Loucy (cell line): ENCODE measurements at regions not wholly inside any gene's neighbourhood (a gene's known extent, or its start where the extent isn't known, plus 50 kb on each side); places are given as distances from the start of the nearest gene placed in this dataset.
"Not testable (repeated sequence)": the region's sequence is repeated elsewhere in the genome, so short reads cannot be mapped to it uniquely, and the experiment has no call there.

Source experiments
- H2AFZ ChIP-seq: fragments of 200-600 bp; sonication (generic); 2 replicates; pipeline ENCODE4 v1.6.0; 2016; ENCODE audit warnings: antibody characterized with exemption, mild to moderate bottlenecking, low read length, moderate library complexity
- H3F3A ChIP-seq: fragments of 200-600 bp; 2 replicates; pipeline ENCODE4 v1.6.0; 2016; ENCODE audit warnings: antibody characterized with exemption, low read depth, mild to moderate bottlenecking
- H3K27me3 ChIP-seq: fragments of 200-600 bp; sonication (generic); 2 replicates; pipeline ENCODE4 v1.6.1; 2014; ENCODE audit warnings: low read length, mild to moderate bottlenecking; ENCODE audit not compliant: insufficient read depth, poor library complexity, severe bottlenecking
- H3K36me3 ChIP-seq: fragments of 200-600 bp; sonication (generic); 2 replicates; pipeline ENCODE4 v1.6.1; 2016; ENCODE audit warnings: low read length; ENCODE audit not compliant: insufficient read depth
- H3K4me1 ChIP-seq: fragments of 200-600 bp; sonication (generic); 2 replicates; pipeline ENCODE4 v1.5.1; 2014; ENCODE audit warnings: low read length, mild to moderate bottlenecking; ENCODE audit not compliant: insufficient read depth, poor library complexity, severe bottlenecking
- H3K4me2 ChIP-seq: fragments of 200-600 bp; sonication (generic); 2 replicates; pipeline ENCODE4 v1.6.0; 2014; ENCODE audit warnings: antibody characterized with exemption, low read length, low read depth, mild to moderate bottlenecking; ENCODE audit not compliant: poor library complexity, severe bottlenecking
- H3K4me3 ChIP-seq: fragments of 200-600 bp; sonication (generic); 2 replicates; pipeline ENCODE4 v1.5.1; 2014; ENCODE audit warnings: low read length, mild to moderate bottlenecking, mixed read lengths; ENCODE audit not compliant: poor library complexity, severe bottlenecking
- H3K79me2 ChIP-seq: fragments of 200-600 bp; sonication (generic); 2 replicates; pipeline ENCODE4 v1.6.1; 2014; ENCODE audit warnings: low read length; ENCODE audit not compliant: insufficient read depth
- H3K9ac ChIP-seq: fragments of 200-600 bp; sonication (generic); 2 replicates; pipeline ENCODE4 v1.6.0; 2014; ENCODE audit warnings: mild to moderate bottlenecking, low read depth, low read length, moderate library complexity; ENCODE audit not compliant: poor library complexity, severe bottlenecking
- H3K9me2 ChIP-seq: fragments of 200-600 bp; sonication (generic); replicated peaks from 2 replicates; pipeline ENCODE4 v1.6.1; 2016; ENCODE audit warnings: low read depth, low read length, mixed read lengths
- H3K9me3 ChIP-seq: fragments of 200-600 bp; sonication (generic); 2 replicates; pipeline ENCODE4 v1.6.1; 2014; ENCODE audit warnings: mild to moderate bottlenecking, antibody characterized with exemption, low read length, low read depth; ENCODE audit not compliant: insufficient read depth
- H4K20me1 ChIP-seq: fragments of 200-600 bp; sonication (generic); 2 replicates; pipeline ENCODE4 v1.6.0; 2014; ENCODE audit warnings: antibody characterized with exemption, low read length, mild to moderate bottlenecking; ENCODE audit not compliant: insufficient read depth, poor library complexity, severe bottlenecking
- CTCF ChIP-seq: fragments of 200-600 bp; sonication (generic); conservative IDR thresholded peaks from 2 replicates; pipeline ENCODE4 v1.5.1; 2014; ENCODE audit warnings: mild to moderate bottlenecking, antibody characterized with exemption, low read length
- EZH2phosphoT487 ChIP-seq: fragments of 200-600 bp; IDR thresholded peaks from 2 replicates; pipeline ENCODE4 v1.6.1; 2018; ENCODE audit warnings: antibody characterized with exemption, mild to moderate bottlenecking, moderate library complexity, borderline replicate concordance

- not testable (repeated sequence) for H3K36me3 ChIP-seq, H3K9me2 ChIP-seq, H4K20me1 ChIP-seq, H2AFZ ChIP-seq, H3K9me3 ChIP-seq, H3F3A ChIP-seq, H3K27me3 ChIP-seq
- peak overlapping the region; percentile 96 for H3K9ac ChIP-seq
- H3K4me2 ChIP-seq, result peak overlapping the region; percentile 96
- peak overlapping the region; percentile 90 for H3K4me3 ChIP-seq
- H3K4me1 ChIP-seq, result peaks cover 38% of the 10 kb centered on the region
- H3K79me2 ChIP-seq, result peaks cover 19% of the 10 kb centered on the region; the same call in 1 of the 2 replicates
Measured at GRCh38 chr6:27830600-27831433, 81.4 kb downstream of the OR2B2 start.

- H3K27me3 ChIP-seq, result no peaks in the 10 kb centered on the region
- H3K79me2 ChIP-seq, result peaks cover 17% of the 10 kb centered on the region; the same call in 1 of the 2 replicates
- peaks cover 5% of the 10 kb centered on the region; the same call in 1 of the 2 replicates for H3F3A ChIP-seq
- H3K4me3 ChIP-seq, result peak overlapping the region; percentile 90
- H3K4me2 ChIP-seq, result peak overlapping the region; percentile 96
- no peaks in the 10 kb centered on the region for H3K36me3 ChIP-seq
- H3K9ac ChIP-seq, result peak overlapping the region; percentile 96
- TF ChIP-seq CTCF (no peak), EZH2phosphoT487 (no peak)
- H3K9me2 ChIP-seq, result no peaks in the 10 kb centered on the region
- no peaks in the 10 kb centered on the region for H3K9me3 ChIP-seq
- H4K20me1 ChIP-seq, result no peaks in the 10 kb centered on the region
- peaks cover 34% of the 10 kb centered on the region for H3K4me1 ChIP-seq
- no peak overlapping the region for H2AFZ ChIP-seq
Measured at GRCh38 chr6:27830212-27830599, 82.0 kb downstream of the OR2B2 start.

- H3K9me2 ChIP-seq, result no peaks in the 10 kb centered on the region
- H3K4me1 ChIP-seq, result peaks cover 28% of the 10 kb centered on the region
- H4K20me1 ChIP-seq, result no peaks in the 10 kb centered on the region
- peaks cover 13% of the 10 kb centered on the region; the same call in 1 of the 2 replicates for H3K79me2 ChIP-seq
- H3F3A ChIP-seq, result peaks cover 8% of the 10 kb centered on the region; the same call in 1 of the 2 replicates
- H2AFZ ChIP-seq, result no peak overlapping the region
- no peaks in the 10 kb centered on the region for H3K9me3 ChIP-seq
- H3K4me2 ChIP-seq, result peak overlapping the region; percentile 96
- TF ChIP-seq CTCF, result no peak
- TF ChIP-seq EZH2phosphoT487, result no peak
- no peaks in the 10 kb centered on the region for H3K36me3 ChIP-seq
- peak overlapping the region; percentile 90 for H3K4me3 ChIP-seq
- no peaks in the 10 kb centered on the region for H3K27me3 ChIP-seq
- H3K9ac ChIP-seq, result peak overlapping the region; percentile 96
Measured at GRCh38 chr6:27829453-27830211, 82.6 kb downstream of the OR2B2 start.

GRCh38 chr6:27827477-27827876, 84.7 kb downstream of the OR2B2 start:
- not testable (repeated sequence) for H3K79me2 ChIP-seq, H4K20me1 ChIP-seq, H3K36me3 ChIP-seq, H3K9me3 ChIP-seq, H2AFZ ChIP-seq, H3K9ac ChIP-seq, H3K9me2 ChIP-seq, H3K4me3 ChIP-seq, H3K27me3 ChIP-seq, H3K4me2 ChIP-seq
- Histone ChIP-seq H3F3A (peaks cover 15% of the 10 kb centered on the region), H3K4me1 (peaks cover 34% of the 10 kb centered on the region)

GRCh38 chr6:27826612-27826985, 85.6 kb downstream of the OR2B2 start:
- Histone ChIP-seq H3K4me1 (peaks cover 27% of the 10 kb centered on the region), H3F3A (peaks cover 11% of the 10 kb centered on the region)
- H3K4me2 ChIP-seq, H3K79me2 ChIP-seq, H4K20me1 ChIP-seq, H3K27me3 ChIP-seq, H3K4me3 ChIP-seq, H3K9me3 ChIP-seq, H3K9me2 ChIP-seq, H3K36me3 ChIP-seq, H2AFZ ChIP-seq, H3K9ac ChIP-seq: not testable (repeated sequence)
